ENCODE measurements at regions not wholly inside any gene's neighbourhood (a gene's known extent, or its start where the extent isn't known, plus 50 kb on each side); places are given as distances from the start of the nearest gene placed in this dataset.

DNA sequence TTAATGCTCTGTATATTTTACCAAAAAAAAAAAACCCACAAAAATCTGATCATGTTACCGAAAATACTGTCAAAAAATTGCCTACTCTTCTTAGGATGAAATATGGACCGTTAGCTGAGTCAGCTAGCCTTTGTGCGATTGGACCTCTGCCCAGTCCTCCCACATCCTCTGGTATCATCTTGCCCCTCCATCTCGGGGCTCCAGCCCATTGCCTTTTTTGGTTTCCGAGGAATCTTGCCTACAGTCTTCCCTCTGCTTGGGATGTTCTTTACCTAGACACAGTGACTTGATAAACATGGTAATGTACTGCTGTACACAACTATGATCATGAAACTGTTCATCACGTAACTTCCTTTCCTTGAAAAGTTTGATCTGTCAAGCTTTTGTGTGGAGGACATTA is 371.4 kb downstream of the SV2B start:
- TF ChIP-seq, protein P1, sequence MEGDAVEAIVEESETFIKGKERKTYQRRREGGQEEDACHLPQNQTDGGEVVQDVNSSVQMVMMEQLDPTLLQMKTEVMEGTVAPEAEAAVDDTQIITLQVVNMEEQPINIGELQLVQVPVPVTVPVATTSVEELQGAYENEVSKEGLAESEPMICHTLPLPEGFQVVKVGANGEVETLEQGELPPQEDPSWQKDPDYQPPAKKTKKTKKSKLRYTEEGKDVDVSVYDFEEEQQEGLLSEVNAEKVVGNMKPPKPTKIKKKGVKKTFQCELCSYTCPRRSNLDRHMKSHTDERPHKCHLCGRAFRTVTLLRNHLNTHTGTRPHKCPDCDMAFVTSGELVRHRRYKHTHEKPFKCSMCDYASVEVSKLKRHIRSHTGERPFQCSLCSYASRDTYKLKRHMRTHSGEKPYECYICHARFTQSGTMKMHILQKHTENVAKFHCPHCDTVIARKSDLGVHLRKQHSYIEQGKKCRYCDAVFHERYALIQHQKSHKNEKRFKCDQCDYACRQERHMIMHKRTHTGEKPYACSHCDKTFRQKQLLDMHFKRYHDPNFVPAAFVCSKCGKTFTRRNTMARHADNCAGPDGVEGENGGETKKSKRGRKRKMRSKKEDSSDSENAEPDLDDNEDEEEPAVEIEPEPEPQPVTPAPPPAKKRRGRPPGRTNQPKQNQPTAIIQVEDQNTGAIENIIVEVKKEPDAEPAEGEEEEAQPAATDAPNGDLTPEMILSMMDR (IDR thresholded peaks at IDR 0.05 in 4 of 5, conservative IDR thresholded peaks at IDR 0.05 in 1 of 5): no peak
- no peak for TF ChIP-seq POLR2A (IDR thresholded peaks at IDR 0.05)

Data from gastrocnemius medialis (tissue), 4 donors.